Vagina (tissue), 2 donors: ENCODE measurements at regions not wholly inside any gene's neighbourhood (a gene's known extent, or its start where the extent isn't known, plus 50 kb on each side); places are given as distances from the start of the nearest gene placed in this dataset.

ENCODE experiments used
- DNase-seq, 2 donors: peaks; one replicate each; pipeline ENCODE4 v3.0.0-alpha.2; 2017; ENCODE audit errors: extremely low spot score in 2 of 2
- H3K27ac ChIP-seq: fragments of 200-600 bp; sonication (generic); one replicate; pipeline ENCODE4 v1.5.1; 2019
- H3K27me3 ChIP-seq: fragments of 200-600 bp; sonication (generic); one replicate; pipeline ENCODE4 v1.5.1; 2019
- H3K36me3 ChIP-seq, 2 donors: fragments of 200-600 bp; sonication (generic); one replicate each; pipeline ENCODE4 v1.5.1; 2017 to 2019
- H3K4me1 ChIP-seq: fragments of 200-600 bp; sonication (generic); one replicate; pipeline ENCODE4 v1.5.1; 2019
- H3K4me3 ChIP-seq, 2 donors: fragments of 200-600 bp; sonication (generic); 1 replicate in 1 of 2; 2 replicates in 1 of 2; pipeline ENCODE4 v1.5.1; 2016 to 2019
- H3K9me3 ChIP-seq: fragments of 200-600 bp; sonication (generic); one replicate; pipeline ENCODE4 v1.5.1; 2019
- CTCF ChIP-seq, 3 experiments: fragments of 450-650 bp in 2 of 3; fragments of 200-600 bp in 1 of 3; sonication (generic) in 1 of 3; IDR thresholded peaks; one replicate each; pipeline ENCODE4 v1.5.1; 2017 to 2019; ENCODE audit warnings: antibody characterized with exemption in 3 of 3, mild to moderate bottlenecking in 2 of 3, moderate library complexity in 2 of 3
- POLR2A ChIP-seq, 2 donors: fragments of 450-650 bp; IDR thresholded peaks; one replicate each; pipeline ENCODE4 v1.6.1; 2017; ENCODE audit warnings: antibody characterized with exemption in 2 of 2, mild to moderate bottlenecking in 2 of 2, moderate library complexity in 2 of 2
- POLR2AphosphoS5 ChIP-seq, 2 donors: sonication (generic); formaldehyde crosslinking; IDR thresholded peaks; one replicate each; pipeline ENCODE4 v1.9.0; 2017; ENCODE audit warnings: antibody characterized with exemption in 2 of 2, mild to moderate bottlenecking in 2 of 2, low read depth in 1 of 2; ENCODE audit not compliant: insufficient read depth in 1 of 2
- intact Hi-C: fragments of 100-400 bp; cut with DNase I; formaldehyde crosslinking; loops from one replicate; pipeline ENCODE4 v1.15.1; 2023

GRCh38 chr12:74816398-74817175 lies 279.0 kb downstream of the ATXN7L3B start:
- Histone ChIP-seq H3K27me3 (no peaks in the 10 kb centered on the region), H3K9me3 (no peaks in the 10 kb centered on the region), H3K36me3 (no peaks in the 10 kb centered on the region), H3K4me3 (no peak overlapping the region), H3K4me1 (no peaks in the 10 kb centered on the region), H3K27ac (no peak overlapping the region)
- no peak for TF ChIP-seq POLR2A (IDR thresholded peaks at IDR 0.05)
- no peak for TF ChIP-seq POLR2AphosphoS5 (IDR thresholded peaks at IDR 0.05; ENCODE audit: insufficient read depth in 1 of 2, low read depth in 1 of 2)
- TF ChIP-seq CTCF (IDR thresholded peaks at IDR 0.05): no peak
- no peak for DNase-seq
- intact Hi-C loops: no loop called here

GRCh38 chr12:74817499-74817898 lies 279.9 kb downstream of the ATXN7L3B start:
- DNase-seq: no peak
- Histone ChIP-seq H3K36me3 (no peaks in the 10 kb centered on the region), H3K27me3 (no peaks in the 10 kb centered on the region), H3K4me3 (no peak overlapping the region), H3K27ac (no peak overlapping the region), H3K4me1 (no peaks in the 10 kb centered on the region), H3K9me3 (no peaks in the 10 kb centered on the region)
- no peak for TF ChIP-seq POLR2AphosphoS5 (IDR thresholded peaks at IDR 0.05; ENCODE audit: insufficient read depth in 1 of 2, low read depth in 1 of 2)
- no peak for TF ChIP-seq CTCF (IDR thresholded peaks at IDR 0.05)
- TF ChIP-seq POLR2A (IDR thresholded peaks at IDR 0.05): no peak
- intact Hi-C loops: no loop called here

- Histone ChIP-seq H3K36me3 (no peaks in the 10 kb centered on the region), H3K27me3 (no peaks in the 10 kb centered on the region), H3K27ac (no peak overlapping the region), H3K4me3 (no peak overlapping the region), H3K4me1 (no peaks in the 10 kb centered on the region), H3K9me3 (no peaks in the 10 kb centered on the region)
- intact Hi-C loops: no loop called here
- DNase-seq: no peak
- no peak for TF ChIP-seq POLR2AphosphoS5 (IDR thresholded peaks at IDR 0.05; ENCODE audit: insufficient read depth in 1 of 2, low read depth in 1 of 2)
Measured at GRCh38 chr12:74818412-74818811, 280.8 kb downstream of the ATXN7L3B start.

- Histone ChIP-seq H3K27ac (no peak overlapping the region), H3K9me3 (no peaks in the 10 kb centered on the region), H3K36me3 (no peaks in the 10 kb centered on the region), H3K4me1 (no peaks in the 10 kb centered on the region), H3K4me3 (no peak overlapping the region), H3K27me3 (no peaks in the 10 kb centered on the region)
- intact Hi-C loops: no loop called here
- TF ChIP-seq POLR2A (IDR thresholded peaks at IDR 0.05) (no peak), POLR2AphosphoS5 (IDR thresholded peaks at IDR 0.05; ENCODE audit: insufficient read depth in 1 of 2, low read depth in 1 of 2) (no peak), CTCF (IDR thresholded peaks at IDR 0.05) (no peak)
- DNase-seq: no peak
Measured at GRCh38 chr12:74820324-74820723, 282.7 kb downstream of the ATXN7L3B start.

GRCh38 chr12:74836567-74836966 lies 298.9 kb downstream of the ATXN7L3B start:
- intact Hi-C loops: no loop called here
- no peaks in the 10 kb centered on the region for H3K9me3 ChIP-seq
- no peak for DNase-seq

More at GRCh38 chr12:74836567-74836966, 298.9 kb downstream of the ATXN7L3B start:
- no peak overlapping the region for H3K27ac ChIP-seq
- H3K4me3 ChIP-seq: no peak overlapping the region
- H3K27me3 ChIP-seq: no peaks in the 10 kb centered on the region
- H3K36me3 ChIP-seq: no peaks in the 10 kb centered on the region
- H3K4me1 ChIP-seq: no peaks in the 10 kb centered on the region
- TF ChIP-seq CTCF (IDR thresholded peaks at IDR 0.05): no peak
- TF ChIP-seq POLR2A (IDR thresholded peaks at IDR 0.05): no peak
- TF ChIP-seq POLR2AphosphoS5 (IDR thresholded peaks at IDR 0.05; ENCODE audit: insufficient read depth in 1 of 2, low read depth in 1 of 2): no peak
